ENCODE measurements at regions not wholly inside any gene's neighbourhood (a gene's known extent, or its start where the extent isn't known, plus 50 kb on each side); places are given as distances from the start of the nearest gene placed in this dataset.

- no peak for TF ChIP-seq CTCF (IDR thresholded peaks at IDR 0.05)
- no peak for TF ChIP-seq POLR2A (IDR thresholded peaks at IDR 0.05)
- no peak for TF ChIP-seq POLR2AphosphoS5 (IDR thresholded peaks at IDR 0.05)
Measured at GRCh38 chr6:1202201-1202600, 109.7 kb upstream of the FOXQ1 start.

Measured in breast epithelium (tissue), 3 donors.